A673 (cell line): ENCODE measurements at regions not wholly inside any gene's neighbourhood (a gene's known extent, or its start where the extent isn't known, plus 50 kb on each side); places are given as distances from the start of the nearest gene placed in this dataset.

Experiments used
- EZH2 ChIP-seq: fragments of 200-600 bp; sonication (generic); IDR thresholded peaks from 2 replicates; pipeline ENCODE4 v1.6.1; 2017; ENCODE audit warnings: borderline replicate concordance, low read depth, mild to moderate bottlenecking, mixed read lengths, antibody characterized with exemption, low read length; ENCODE audit not compliant: poor library complexity, severe bottlenecking
- TF ChIP-seq, protein P1 (sequence below): fragments of 300-800, 200-600 bp; sonication (generic); conservative IDR thresholded peaks from 2 replicates; pipeline ENCODE4 v1.5.1; 2017; ENCODE audit warnings: low read depth, mild to moderate bottlenecking, antibody characterized with exemption, low read length, moderate library complexity, mixed read lengths

DNA sequence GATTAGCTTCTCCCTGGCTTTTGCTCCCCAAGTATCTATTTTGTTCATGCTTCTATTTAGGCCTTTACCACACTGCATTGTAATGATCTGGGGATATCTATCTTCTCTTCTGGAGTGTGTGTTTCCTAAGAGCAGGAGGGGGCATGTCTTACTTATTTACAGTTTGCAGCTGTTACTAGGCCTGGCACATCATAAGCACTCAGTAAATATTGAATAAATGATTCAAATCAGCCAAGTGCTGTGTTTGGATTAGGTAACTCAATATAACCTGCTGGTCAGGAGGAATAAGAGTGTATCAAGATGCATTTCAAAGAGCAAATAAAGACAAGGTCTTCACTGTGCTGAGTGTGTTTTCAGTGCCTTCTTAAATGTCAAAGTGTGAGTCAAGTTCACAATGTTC is 186.1 kb downstream of the FOXG1 start:
- TF ChIP-seq, protein P1, sequence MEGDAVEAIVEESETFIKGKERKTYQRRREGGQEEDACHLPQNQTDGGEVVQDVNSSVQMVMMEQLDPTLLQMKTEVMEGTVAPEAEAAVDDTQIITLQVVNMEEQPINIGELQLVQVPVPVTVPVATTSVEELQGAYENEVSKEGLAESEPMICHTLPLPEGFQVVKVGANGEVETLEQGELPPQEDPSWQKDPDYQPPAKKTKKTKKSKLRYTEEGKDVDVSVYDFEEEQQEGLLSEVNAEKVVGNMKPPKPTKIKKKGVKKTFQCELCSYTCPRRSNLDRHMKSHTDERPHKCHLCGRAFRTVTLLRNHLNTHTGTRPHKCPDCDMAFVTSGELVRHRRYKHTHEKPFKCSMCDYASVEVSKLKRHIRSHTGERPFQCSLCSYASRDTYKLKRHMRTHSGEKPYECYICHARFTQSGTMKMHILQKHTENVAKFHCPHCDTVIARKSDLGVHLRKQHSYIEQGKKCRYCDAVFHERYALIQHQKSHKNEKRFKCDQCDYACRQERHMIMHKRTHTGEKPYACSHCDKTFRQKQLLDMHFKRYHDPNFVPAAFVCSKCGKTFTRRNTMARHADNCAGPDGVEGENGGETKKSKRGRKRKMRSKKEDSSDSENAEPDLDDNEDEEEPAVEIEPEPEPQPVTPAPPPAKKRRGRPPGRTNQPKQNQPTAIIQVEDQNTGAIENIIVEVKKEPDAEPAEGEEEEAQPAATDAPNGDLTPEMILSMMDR, result no peak
- no peak for TF ChIP-seq EZH2
